ENCODE measurements at regions not wholly inside any gene's neighbourhood (a gene's known extent, or its start where the extent isn't known, plus 50 kb on each side); places are given as distances from the start of the nearest gene placed in this dataset.

- no peaks in the 10 kb centered on the region for H3K4me1 ChIP-seq (ENCODE audit: insufficient read depth, low read length, poor library complexity, severe bottlenecking)
- no TSS peak for BruUV-seq (replicated peaks)
- no peak overlapping the region for H3K27ac ChIP-seq (ENCODE audit: low read depth, low read length, poor library complexity, severe bottlenecking)
- POLR2A ChIA-PET (ENCODE audit: low non-redundant PET): no interaction called here
- H3K27me3 ChIP-seq (replicated peaks; ENCODE audit: insufficient read depth, low read depth, low read length, poor library complexity): no peaks in the 10 kb centered on the region
- H3K9me3 ChIP-seq (ENCODE audit: low read depth, low read length, poor library complexity, severe bottlenecking): no peaks in the 10 kb centered on the region
- intact Hi-C loops (cut with micrococcal nuclease; ENCODE audit: unreplicated experiment): no loop called here
- DNase-seq (ENCODE audit: low spot score): no peak
- no peaks in the 10 kb centered on the region for H3K36me3 ChIP-seq (ENCODE audit: insufficient read depth, low read length, poor library complexity, severe bottlenecking)
- H3K4me3 ChIP-seq (ENCODE audit: low read depth, low read length, poor library complexity, severe bottlenecking): no peak overlapping the region
- CTCF ChIA-PET: no interaction called here
- TF ChIP-seq EZH2 (IDR thresholded peaks at IDR 0.05; ENCODE audit: borderline replicate concordance, low read depth, low read length, poor library complexity, severe bottlenecking): no peak
- no peak for TF ChIP-seq CTCF (conservative IDR thresholded peaks at IDR 0.05; ENCODE audit: low read depth, low read length)
These were observed 695.0 kb downstream of the SQOR start for GRCh38 chr15:46329876-46330275.

DNA sequence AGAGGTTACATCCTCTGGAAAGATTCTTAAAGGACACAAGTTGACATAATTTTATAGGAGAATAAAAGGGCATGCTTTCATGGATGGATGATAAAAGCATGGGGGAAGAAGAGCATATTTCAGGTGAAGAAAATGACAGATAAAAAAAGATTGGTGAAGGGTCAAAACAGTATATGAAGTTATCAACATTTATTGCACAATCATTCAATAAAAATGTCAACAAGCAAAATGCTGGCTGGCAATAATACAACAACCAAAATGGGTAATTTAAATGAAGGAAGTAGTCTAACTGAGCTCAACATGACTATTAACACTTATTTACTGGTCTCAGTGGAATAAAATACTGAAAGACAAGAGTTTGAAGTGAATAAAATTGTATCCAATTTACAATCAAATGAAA is 696.7 kb downstream of the SQOR start:
- intact Hi-C loops (cut with micrococcal nuclease; ENCODE audit: unreplicated experiment): no loop called here
- H3K4me3 ChIP-seq (ENCODE audit: low read depth, low read length, poor library complexity, severe bottlenecking): no peak overlapping the region
- no peaks in the 10 kb centered on the region for H3K36me3 ChIP-seq (ENCODE audit: insufficient read depth, low read length, poor library complexity, severe bottlenecking)
- ChIA-PET POLR2A (ENCODE audit: low non-redundant PET) (no interaction called here), CTCF (interaction anchor here (0.7 kb wide), 1 partner anchor 1472 kb away, joined by 4 read pairs; no protein-coding TSS in a partner anchor)
- DNase-seq (ENCODE audit: low spot score): peak; percentile 41
- no peaks in the 10 kb centered on the region for H3K4me1 ChIP-seq (ENCODE audit: insufficient read depth, low read length, poor library complexity, severe bottlenecking)
- H3K27ac ChIP-seq (ENCODE audit: low read depth, low read length, poor library complexity, severe bottlenecking): no peak overlapping the region
- BruUV-seq (replicated peaks): no TSS peak
- no peaks in the 10 kb centered on the region for H3K9me3 ChIP-seq (ENCODE audit: low read depth, low read length, poor library complexity, severe bottlenecking)
- no peaks in the 10 kb centered on the region for H3K27me3 ChIP-seq (replicated peaks; ENCODE audit: insufficient read depth, low read depth, low read length, poor library complexity)
- TF ChIP-seq CTCF (conservative IDR thresholded peaks at IDR 0.05; ENCODE audit: low read depth, low read length): no peak
- TF ChIP-seq EZH2 (IDR thresholded peaks at IDR 0.05; ENCODE audit: borderline replicate concordance, low read depth, low read length, poor library complexity, severe bottlenecking): no peak

- CTCF ChIA-PET: no interaction called here
- H3K9me3 ChIP-seq (ENCODE audit: low read depth, low read length, poor library complexity, severe bottlenecking): no peaks in the 10 kb centered on the region
- H3K27ac ChIP-seq (ENCODE audit: low read depth, low read length, poor library complexity, severe bottlenecking): no peak overlapping the region
- TF ChIP-seq CTCF (conservative IDR thresholded peaks at IDR 0.05; ENCODE audit: low read depth, low read length): no peak
- no peak for TF ChIP-seq EZH2 (IDR thresholded peaks at IDR 0.05; ENCODE audit: borderline replicate concordance, low read depth, low read length, poor library complexity, severe bottlenecking)
- DNase-seq (ENCODE audit: low spot score): no peak
- BruUV-seq (replicated peaks): no TSS peak
- no peaks in the 10 kb centered on the region for H3K4me1 ChIP-seq (ENCODE audit: insufficient read depth, low read length, poor library complexity, severe bottlenecking)
- H3K27me3 ChIP-seq (replicated peaks; ENCODE audit: insufficient read depth, low read depth, low read length, poor library complexity): no peaks in the 10 kb centered on the region
- H3K36me3 ChIP-seq (ENCODE audit: insufficient read depth, low read length, poor library complexity, severe bottlenecking): no peaks in the 10 kb centered on the region
- POLR2A ChIA-PET (ENCODE audit: low non-redundant PET): no interaction called here
- no peak overlapping the region for H3K4me3 ChIP-seq (ENCODE audit: low read depth, low read length, poor library complexity, severe bottlenecking)
- intact Hi-C loops (cut with micrococcal nuclease; ENCODE audit: unreplicated experiment): no loop called here
These were observed 708.5 kb downstream of the SQOR start for GRCh38 chr15:46343196-46343935.
